ENCODE measurements at regions not wholly inside any gene's neighbourhood (a gene's known extent, or its start where the extent isn't known, plus 50 kb on each side); places are given as distances from the start of the nearest gene placed in this dataset.

DNA sequence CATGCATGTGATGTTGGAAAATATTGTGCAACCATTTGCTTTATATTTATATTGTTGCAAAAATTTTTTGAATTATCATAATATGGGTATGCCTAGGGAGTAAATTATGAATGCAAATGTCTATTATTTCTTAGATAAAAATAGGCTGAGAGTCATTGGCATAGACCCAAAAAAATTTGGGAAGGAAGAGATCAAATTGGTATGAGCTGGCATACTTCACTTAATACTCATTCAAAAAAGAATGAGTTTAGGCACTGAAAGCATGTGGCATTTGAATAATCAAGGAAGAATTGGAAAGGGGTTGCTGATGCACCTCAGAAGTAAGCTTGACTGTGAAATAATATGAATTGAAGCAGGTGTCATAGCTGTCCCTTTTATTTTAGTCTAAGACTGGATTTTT, 764.0 kb upstream of the DPPA4 start:
- DNase-seq: no peak

DNA sequence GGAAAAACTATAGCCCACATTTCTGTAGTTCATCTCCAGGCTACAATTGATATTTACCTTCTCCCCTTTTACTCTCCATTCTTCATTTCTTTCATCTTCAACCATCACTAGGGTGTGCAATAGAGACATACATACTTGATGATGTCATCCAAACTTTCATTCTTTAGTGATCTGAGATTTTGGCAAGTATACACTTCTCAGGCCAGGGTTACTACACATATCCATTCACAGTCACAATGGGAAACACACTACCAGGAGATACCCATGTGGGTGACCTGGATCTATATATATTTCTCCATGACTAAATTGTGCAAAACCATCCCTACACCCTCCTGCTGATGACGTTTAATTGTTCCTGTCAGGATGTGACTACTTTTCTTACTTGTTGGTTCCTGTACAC, 769.5 kb upstream of the DPPA4 start:
- H3K36me3 ChIP-seq (replicated peaks in 1 of 2): no peaks in the 10 kb centered on the region
- H3K9me3 ChIP-seq (replicated peaks in 1 of 3): no peaks in the 10 kb centered on the region
- no peak overlapping the region for H3K4me3 ChIP-seq
- intact Hi-C loops (cut with DNase I): no loop called here
- no peaks in the 10 kb centered on the region for H3K4me1 ChIP-seq (replicated peaks in 1 of 2)
- H3K27ac ChIP-seq: no peak overlapping the region
- 60 to 74% (median 64%) methylated on average over 1 of the region's 1 CpG for WGBS, 4 donors
- H3K27me3 ChIP-seq: no peaks in the 10 kb centered on the region
- DNase-seq: no peak
- TF ChIP-seq, protein P1, sequence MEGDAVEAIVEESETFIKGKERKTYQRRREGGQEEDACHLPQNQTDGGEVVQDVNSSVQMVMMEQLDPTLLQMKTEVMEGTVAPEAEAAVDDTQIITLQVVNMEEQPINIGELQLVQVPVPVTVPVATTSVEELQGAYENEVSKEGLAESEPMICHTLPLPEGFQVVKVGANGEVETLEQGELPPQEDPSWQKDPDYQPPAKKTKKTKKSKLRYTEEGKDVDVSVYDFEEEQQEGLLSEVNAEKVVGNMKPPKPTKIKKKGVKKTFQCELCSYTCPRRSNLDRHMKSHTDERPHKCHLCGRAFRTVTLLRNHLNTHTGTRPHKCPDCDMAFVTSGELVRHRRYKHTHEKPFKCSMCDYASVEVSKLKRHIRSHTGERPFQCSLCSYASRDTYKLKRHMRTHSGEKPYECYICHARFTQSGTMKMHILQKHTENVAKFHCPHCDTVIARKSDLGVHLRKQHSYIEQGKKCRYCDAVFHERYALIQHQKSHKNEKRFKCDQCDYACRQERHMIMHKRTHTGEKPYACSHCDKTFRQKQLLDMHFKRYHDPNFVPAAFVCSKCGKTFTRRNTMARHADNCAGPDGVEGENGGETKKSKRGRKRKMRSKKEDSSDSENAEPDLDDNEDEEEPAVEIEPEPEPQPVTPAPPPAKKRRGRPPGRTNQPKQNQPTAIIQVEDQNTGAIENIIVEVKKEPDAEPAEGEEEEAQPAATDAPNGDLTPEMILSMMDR (IDR thresholded peaks at IDR 0.05): no peak

More for the DNA sequence above, 764.0 kb upstream of the DPPA4 start:
- intact Hi-C loops (cut with DNase I): no loop called here
- TF ChIP-seq, protein P1 (IDR thresholded peaks at IDR 0.05): no peak
- no peak for TF ChIP-seq POLR2A (IDR thresholded peaks at IDR 0.05)
- H3K4me1 ChIP-seq (replicated peaks in 1 of 2): no peaks in the 10 kb centered on the region
- H3K36me3 ChIP-seq (replicated peaks in 1 of 2): no peaks in the 10 kb centered on the region
- no peak overlapping the region for H3K27ac ChIP-seq
- no peaks in the 10 kb centered on the region for H3K27me3 ChIP-seq
- H3K4me3 ChIP-seq: no peak overlapping the region
- H3K9me3 ChIP-seq (replicated peaks in 1 of 3): no peaks in the 10 kb centered on the region

GRCh38 chr3:110123946-110124345, 786.6 kb upstream of the DPPA4 start:
- 80 to 93% (median 86%) methylated on average over 1 of the region's 1 CpG for WGBS, 4 donors
- H3K27ac ChIP-seq: no peak overlapping the region
- no peaks in the 10 kb centered on the region for H3K27me3 ChIP-seq
- TF ChIP-seq, protein P1 (IDR thresholded peaks at IDR 0.05): no peak
- TF ChIP-seq POLR2A (IDR thresholded peaks at IDR 0.05): no peak
- H3K4me1 ChIP-seq (replicated peaks in 1 of 2): no peaks in the 10 kb centered on the region
- intact Hi-C loops (cut with DNase I): no loop called here
- no peak for DNase-seq
- no peaks in the 10 kb centered on the region for H3K36me3 ChIP-seq (replicated peaks in 1 of 2)
- H3K9me3 ChIP-seq (replicated peaks in 1 of 3): peaks cover 0 to 2% (median 0%) of the 10 kb centered on the region in 3 donors
- no peak overlapping the region for H3K4me3 ChIP-seq

- intact Hi-C loops (cut with DNase I): no loop called here
- Histone ChIP-seq H3K36me3 (replicated peaks in 1 of 2) (no peaks in the 10 kb centered on the region), H3K4me1 (replicated peaks in 1 of 2) (no peaks in the 10 kb centered on the region), H3K27me3 (no peaks in the 10 kb centered on the region), H3K4me3 (no peak overlapping the region), H3K27ac (no peak overlapping the region), H3K9me3 (replicated peaks in 1 of 3) (peaks cover 0 to 4% (median 0%) of the 10 kb centered on the region in 3 donors)
- no peak for DNase-seq
- TF ChIP-seq POLR2A (IDR thresholded peaks at IDR 0.05): no peak
- TF ChIP-seq, protein P1 (IDR thresholded peaks at IDR 0.05): no peak
- 75 to 85% (median 81%) methylated on average over 5 to 10 of the region's 10 CpGs for WGBS, 4 donors
These were observed 788.7 kb upstream of the DPPA4 start for GRCh38 chr3:110126065-110126464.
